ENCODE measurements at regions not wholly inside any gene's neighbourhood (a gene's known extent, or its start where the extent isn't known, plus 50 kb on each side); places are given as distances from the start of the nearest gene placed in this dataset.

GRCh38 chr16:75806487-75806886 is 80.2 kb upstream of the CPHXL start:
- peaks cover 0 to 2% (median 0%) of the 10 kb centered on the region in 4 donors for H3K9me3 ChIP-seq (ENCODE audit: control insufficient read depth in 4 of 4, insufficient read depth in 3 of 4, low read length in 3 of 4)
- DNase-seq (no peak), ATAC-seq (ENCODE audit: insufficient read depth, low FRiP score) (no peak)
- H3K36me3 ChIP-seq (ENCODE audit: control insufficient read depth in 4 of 4, insufficient read depth in 4 of 4, low read length in 4 of 4), result no peaks in the 10 kb centered on the region
- H3K27me3 ChIP-seq (ENCODE audit: control insufficient read depth in 3 of 3, insufficient read depth in 3 of 3, low read length in 2 of 3), result peaks cover 0 to 3% (median 0%) of the 10 kb centered on the region in 3 donors
- 78 to 88% methylated on average over 9 of the region's 9 CpGs for WGBS, 2 donors
- H3K4me1 ChIP-seq (ENCODE audit: control insufficient read depth in 5 of 5, insufficient read depth in 5 of 5, low read length in 5 of 5), result no peaks in the 10 kb centered on the region
- H3K27ac ChIP-seq (ENCODE audit: low read depth in 1 of 2, low read length in 1 of 2), result no peak overlapping the region
- H3K9ac ChIP-seq (ENCODE audit: insufficient read depth in 1 of 2, low read length in 2 of 2), result no peak overlapping the region
- TF ChIP-seq, protein P1, sequence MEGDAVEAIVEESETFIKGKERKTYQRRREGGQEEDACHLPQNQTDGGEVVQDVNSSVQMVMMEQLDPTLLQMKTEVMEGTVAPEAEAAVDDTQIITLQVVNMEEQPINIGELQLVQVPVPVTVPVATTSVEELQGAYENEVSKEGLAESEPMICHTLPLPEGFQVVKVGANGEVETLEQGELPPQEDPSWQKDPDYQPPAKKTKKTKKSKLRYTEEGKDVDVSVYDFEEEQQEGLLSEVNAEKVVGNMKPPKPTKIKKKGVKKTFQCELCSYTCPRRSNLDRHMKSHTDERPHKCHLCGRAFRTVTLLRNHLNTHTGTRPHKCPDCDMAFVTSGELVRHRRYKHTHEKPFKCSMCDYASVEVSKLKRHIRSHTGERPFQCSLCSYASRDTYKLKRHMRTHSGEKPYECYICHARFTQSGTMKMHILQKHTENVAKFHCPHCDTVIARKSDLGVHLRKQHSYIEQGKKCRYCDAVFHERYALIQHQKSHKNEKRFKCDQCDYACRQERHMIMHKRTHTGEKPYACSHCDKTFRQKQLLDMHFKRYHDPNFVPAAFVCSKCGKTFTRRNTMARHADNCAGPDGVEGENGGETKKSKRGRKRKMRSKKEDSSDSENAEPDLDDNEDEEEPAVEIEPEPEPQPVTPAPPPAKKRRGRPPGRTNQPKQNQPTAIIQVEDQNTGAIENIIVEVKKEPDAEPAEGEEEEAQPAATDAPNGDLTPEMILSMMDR (IDR thresholded peaks at IDR 0.05; ENCODE audit: control extremely low read depth, extremely low read depth), result no peak
- H3K4me3 ChIP-seq, result no peak overlapping the region

DNA sequence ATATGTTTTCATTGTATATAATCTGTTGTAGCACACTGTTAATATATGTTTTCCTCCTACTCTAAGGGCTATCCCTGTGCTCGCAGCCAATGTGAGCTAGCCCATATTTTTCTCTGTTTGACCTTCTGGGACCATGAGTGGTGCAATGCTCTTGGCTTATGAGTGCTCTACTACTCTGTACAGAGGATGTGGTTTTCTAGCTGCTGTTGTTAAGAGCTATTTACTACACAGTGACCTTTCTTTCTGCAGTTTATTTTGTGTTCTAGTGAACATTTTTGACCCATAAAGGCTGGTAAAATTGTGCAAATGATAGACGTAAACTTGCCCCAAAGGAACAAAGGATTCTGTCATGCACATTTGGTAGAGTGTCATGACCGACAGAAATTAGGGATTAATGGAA is 84.1 kb upstream of the CPHXL start:
- no peak for ATAC-seq (ENCODE audit: insufficient read depth, low FRiP score)

GRCh38 chr16:75811020-75811634 is 84.8 kb upstream of the CPHXL start:
- WGBS, 2 donors, result 61 to 70% methylated on average over 9 of the region's 9 CpGs
- Histone ChIP-seq H3K9me3 (ENCODE audit: control insufficient read depth in 4 of 4, insufficient read depth in 3 of 4, low read length in 3 of 4) (peaks cover 0 to 2% (median 0%) of the 10 kb centered on the region in 4 donors), H3K4me3 (no peak overlapping the region), H3K36me3 (ENCODE audit: control insufficient read depth in 4 of 4, insufficient read depth in 4 of 4, low read length in 4 of 4) (no peaks in the 10 kb centered on the region), H3K4me1 (ENCODE audit: control insufficient read depth in 5 of 5, insufficient read depth in 5 of 5, low read length in 5 of 5) (no peaks in the 10 kb centered on the region), H3K27me3 (ENCODE audit: control insufficient read depth in 3 of 3, insufficient read depth in 3 of 3, low read length in 2 of 3) (peaks cover 0 to 3% (median 0%) of the 10 kb centered on the region in 3 donors), H3K27ac (ENCODE audit: low read depth in 1 of 2, low read length in 1 of 2) (no peak overlapping the region), H3K9ac (ENCODE audit: insufficient read depth in 1 of 2, low read length in 2 of 2) (no peak overlapping the region)
- TF ChIP-seq, protein P1 (IDR thresholded peaks at IDR 0.05; ENCODE audit: control extremely low read depth, extremely low read depth), result no peak
- DNase-seq, result no peak
- ATAC-seq (ENCODE audit: insufficient read depth, low FRiP score), result no peak

More for the DNA sequence above, 84.1 kb upstream of the CPHXL start:
- Histone ChIP-seq H3K9me3 (ENCODE audit: control insufficient read depth in 4 of 4, insufficient read depth in 3 of 4, low read length in 3 of 4) (peaks cover 0 to 2% (median 0%) of the 10 kb centered on the region in 4 donors), H3K36me3 (ENCODE audit: control insufficient read depth in 4 of 4, insufficient read depth in 4 of 4, low read length in 4 of 4) (no peaks in the 10 kb centered on the region), H3K4me1 (ENCODE audit: control insufficient read depth in 5 of 5, insufficient read depth in 5 of 5, low read length in 5 of 5) (no peaks in the 10 kb centered on the region), H3K4me3 (no peak overlapping the region), H3K27me3 (ENCODE audit: control insufficient read depth in 3 of 3, insufficient read depth in 3 of 3, low read length in 2 of 3) (peaks cover 0 to 3% (median 0%) of the 10 kb centered on the region in 3 donors), H3K9ac (ENCODE audit: insufficient read depth in 1 of 2, low read length in 2 of 2) (no peak overlapping the region), H3K27ac (ENCODE audit: low read depth in 1 of 2, low read length in 1 of 2) (no peak overlapping the region)
- TF ChIP-seq, protein P1 (IDR thresholded peaks at IDR 0.05; ENCODE audit: control extremely low read depth, extremely low read depth), result no peak
- DNase-seq, result no peak
- WGBS, 2 donors, result 66 to 83% methylated on average over 3 of the region's 3 CpGs

DNA sequence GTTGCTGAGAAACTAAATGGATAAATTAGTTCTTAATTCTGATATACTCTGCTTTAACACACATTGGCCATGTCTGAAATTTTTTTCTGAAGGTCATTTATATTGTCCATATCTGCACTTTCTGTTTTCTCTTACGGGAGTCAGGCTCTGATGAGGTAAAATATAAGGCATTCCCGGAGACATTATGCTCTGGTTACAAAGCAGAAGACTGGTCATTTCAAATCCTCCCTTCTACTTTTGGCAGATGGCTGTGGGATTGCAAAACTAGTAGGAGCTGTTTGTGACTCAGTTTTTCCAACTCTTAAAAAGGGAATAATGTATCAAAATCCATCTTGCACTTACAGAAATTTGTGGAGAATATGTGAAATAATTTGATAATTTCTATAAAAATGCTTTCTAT is 92.2 kb upstream of the CPHXL start:
- Histone ChIP-seq H3K4me1 (ENCODE audit: control insufficient read depth in 5 of 5, insufficient read depth in 5 of 5, low read length in 5 of 5) (no peaks in the 10 kb centered on the region), H3K27me3 (ENCODE audit: control insufficient read depth in 3 of 3, insufficient read depth in 3 of 3, low read length in 2 of 3) (no peaks in the 10 kb centered on the region), H3K9ac (ENCODE audit: insufficient read depth in 1 of 2, low read length in 2 of 2) (no peak overlapping the region), H3K9me3 (ENCODE audit: control insufficient read depth in 4 of 4, insufficient read depth in 3 of 4, low read length in 3 of 4) (no peaks in the 10 kb centered on the region), H3K27ac (ENCODE audit: low read depth in 1 of 2, low read length in 1 of 2) (no peak overlapping the region), H3K36me3 (ENCODE audit: control insufficient read depth in 4 of 4, insufficient read depth in 4 of 4, low read length in 4 of 4) (no peaks in the 10 kb centered on the region), H3K4me3 (no peak overlapping the region)
- ATAC-seq (ENCODE audit: insufficient read depth, low FRiP score) (no peak), DNase-seq (no peak)
- TF ChIP-seq, protein P1 (IDR thresholded peaks at IDR 0.05; ENCODE audit: control extremely low read depth, extremely low read depth), result no peak
- 73 to 86% methylated on average over 2 of the region's 2 CpGs for WGBS, 2 donors
